IPS-15b (cell line): ENCODE measurements at regions not wholly inside any gene's neighbourhood (a gene's known extent, or its start where the extent isn't known, plus 50 kb on each side); places are given as distances from the start of the nearest gene placed in this dataset.

Experiments used
- H3K27me3 ChIP-seq: one replicate; pipeline ENCODE4 v1.6.1; 2013; ENCODE audit warnings: low read length; ENCODE audit not compliant: control insufficient read depth, insufficient read depth
- H3K36me3 ChIP-seq: one replicate; pipeline ENCODE4 v1.6.1; 2013; ENCODE audit warnings: low read length; ENCODE audit not compliant: control insufficient read depth, insufficient read depth
- H3K4me1 ChIP-seq: one replicate; pipeline ENCODE4 v1.6.1; 2013; ENCODE audit warnings: mild to moderate bottlenecking, low read length; ENCODE audit not compliant: control insufficient read depth, insufficient read depth
- H3K4me3 ChIP-seq: one replicate; pipeline ENCODE4 v1.5.1; 2013; ENCODE audit warnings: low read depth, low read length
- H3K9ac ChIP-seq: one replicate; pipeline ENCODE4 v1.6.1; 2013; ENCODE audit warnings: low read depth, mild to moderate bottlenecking, low read length
- H3K9me3 ChIP-seq: one replicate; pipeline ENCODE4 v1.6.1; 2013; ENCODE audit warnings: mild to moderate bottlenecking, low read length; ENCODE audit not compliant: control insufficient read depth, insufficient read depth

DNA sequence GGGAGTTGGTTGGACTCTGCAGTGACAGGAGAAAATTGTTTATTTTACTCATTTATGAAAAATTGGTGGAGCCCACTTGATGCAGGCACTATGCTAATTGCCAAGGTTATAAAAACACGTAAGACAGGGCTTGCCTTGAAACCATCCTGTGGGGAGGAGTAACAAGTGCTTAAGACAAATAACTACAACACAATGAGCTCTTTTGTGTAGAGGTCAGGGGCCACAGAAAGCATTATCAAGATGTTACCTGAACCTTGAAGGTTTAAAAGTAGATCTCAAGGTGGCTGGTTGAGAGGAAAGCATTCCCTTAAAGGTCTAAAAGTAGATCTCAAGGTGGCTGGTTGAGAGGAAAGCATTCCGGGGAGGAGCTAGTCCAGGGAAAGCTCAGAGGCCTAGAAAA lies 381.8 kb upstream of the POU3F3 start:
- Histone ChIP-seq H3K4me3 (no peak overlapping the region), H3K27me3 (no peaks in the 10 kb centered on the region), H3K36me3 (no peaks in the 10 kb centered on the region), H3K4me1 (peaks cover 27% of the 10 kb centered on the region), H3K9me3 (no peaks in the 10 kb centered on the region), H3K9ac (no peak overlapping the region)

DNA sequence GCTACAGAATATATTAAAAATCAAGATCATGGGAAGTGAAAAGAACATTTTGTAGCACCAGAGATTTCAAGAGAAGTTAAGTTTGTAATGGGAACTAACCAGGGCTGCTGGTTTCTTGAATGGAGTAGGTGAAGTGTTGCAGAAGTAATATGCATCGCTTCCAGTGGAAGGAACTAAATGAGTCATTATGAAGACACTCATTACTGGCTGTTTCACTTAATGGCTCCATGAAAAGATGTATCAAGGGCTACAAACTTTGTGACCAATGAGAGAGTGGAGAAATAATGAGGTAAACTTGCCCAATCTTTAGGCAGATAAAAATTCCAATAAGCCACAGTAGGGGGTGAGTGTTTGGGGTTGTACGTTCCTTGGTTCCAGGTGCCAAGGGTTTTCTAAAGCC lies 380.4 kb upstream of the POU3F3 start:
- Histone ChIP-seq H3K27me3 (no peaks in the 10 kb centered on the region), H3K4me1 (peaks cover 27% of the 10 kb centered on the region), H3K36me3 (no peaks in the 10 kb centered on the region), H3K9me3 (no peaks in the 10 kb centered on the region), H3K9ac (no peak overlapping the region), H3K4me3 (no peak overlapping the region)

DNA sequence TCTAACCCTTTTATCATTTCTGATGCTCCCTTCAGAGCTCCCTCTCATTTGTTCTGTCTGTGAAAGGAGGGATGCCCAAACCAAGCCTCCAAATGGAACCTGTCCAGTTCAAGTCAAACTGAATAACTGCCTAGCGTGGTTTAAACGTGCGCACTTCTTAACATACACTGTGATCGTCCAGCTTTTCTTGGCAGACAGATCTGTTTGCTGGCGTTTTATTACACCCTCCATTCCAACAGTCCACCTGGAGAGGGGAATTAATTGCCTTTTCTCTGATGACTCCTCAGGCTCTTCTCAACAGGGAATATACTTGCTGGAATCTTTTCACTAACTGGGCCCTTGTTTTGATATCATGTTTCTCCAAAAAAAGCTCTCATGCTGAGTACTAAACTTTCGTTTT lies 379.2 kb upstream of the POU3F3 start:
- Histone ChIP-seq H3K36me3 (no peaks in the 10 kb centered on the region), H3K4me1 (peaks cover 17% of the 10 kb centered on the region), H3K27me3 (no peaks in the 10 kb centered on the region), H3K9ac (no peak overlapping the region), H3K4me3 (no peak overlapping the region), H3K9me3 (no peaks in the 10 kb centered on the region)

DNA sequence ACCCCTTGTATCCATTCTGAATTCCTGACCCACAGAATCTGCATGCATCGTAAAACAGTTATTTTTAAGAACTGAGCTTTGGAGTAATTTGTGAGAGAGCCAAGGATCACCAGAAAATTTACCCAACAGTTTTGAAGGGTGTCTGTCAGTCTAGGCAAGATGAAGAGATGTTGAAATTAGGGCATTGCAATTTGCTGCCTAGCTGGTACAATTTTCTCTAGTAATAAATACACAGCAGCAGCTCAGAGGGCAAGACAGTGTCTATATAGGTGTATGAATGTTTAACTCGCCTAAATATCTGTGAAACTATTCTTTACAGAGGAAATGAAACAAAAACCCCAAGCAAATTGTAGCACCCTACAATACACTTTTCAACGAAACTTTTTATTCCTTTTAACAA lies 377.8 kb upstream of the POU3F3 start:
- no peaks in the 10 kb centered on the region for H3K27me3 ChIP-seq
- H3K36me3 ChIP-seq = no peaks in the 10 kb centered on the region
- H3K9ac ChIP-seq = no peak overlapping the region
- peaks cover 11% of the 10 kb centered on the region for H3K4me1 ChIP-seq
- H3K9me3 ChIP-seq = no peaks in the 10 kb centered on the region
- no peak overlapping the region for H3K4me3 ChIP-seq

DNA sequence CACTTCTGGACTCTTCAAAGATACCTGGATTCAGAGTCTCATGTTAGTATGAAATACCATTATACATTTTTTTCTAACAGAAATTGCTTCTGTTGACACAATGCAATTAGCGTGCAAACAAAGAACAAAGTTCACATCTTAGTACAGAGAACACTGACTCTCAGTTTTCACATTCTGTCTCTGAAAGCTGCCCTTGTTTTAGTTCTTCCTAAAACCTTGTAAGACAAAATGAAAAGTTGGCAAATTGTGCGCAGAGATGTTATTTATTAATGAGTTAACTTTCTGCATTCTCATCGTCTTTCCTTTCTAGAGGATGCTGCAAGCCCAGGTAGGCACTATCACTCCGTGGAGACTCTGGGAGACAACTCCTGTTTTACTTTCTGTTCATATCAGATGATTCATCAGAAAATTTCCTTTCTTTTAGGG lies 377.3 kb upstream of the POU3F3 start:
- Histone ChIP-seq H3K27me3 (no peaks in the 10 kb centered on the region), H3K36me3 (no peaks in the 10 kb centered on the region), H3K4me3 (no peak overlapping the region), H3K4me1 (peaks cover 11% of the 10 kb centered on the region), H3K9ac (no peak overlapping the region), H3K9me3 (no peaks in the 10 kb centered on the region)

DNA sequence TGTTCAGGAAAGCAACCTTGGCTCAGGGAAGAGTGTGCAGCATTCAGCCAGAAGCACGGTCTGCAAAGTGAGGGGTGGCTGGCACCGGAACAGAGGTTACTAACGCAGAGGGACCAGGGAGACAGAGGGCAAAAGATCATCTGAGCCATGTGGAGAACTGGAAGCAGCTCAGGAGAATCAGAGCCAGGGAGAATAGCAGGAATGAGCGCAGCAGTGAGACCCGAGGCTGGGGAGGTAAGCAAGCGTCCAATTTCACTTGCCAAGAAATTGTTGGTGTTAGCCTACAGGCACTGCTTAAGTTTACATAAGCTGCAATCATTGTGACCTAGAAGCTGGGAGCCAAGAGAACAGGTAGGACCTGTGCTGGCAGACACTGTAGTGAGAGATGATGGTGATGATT lies 372.6 kb upstream of the POU3F3 start:
- H3K9me3 ChIP-seq = no peaks in the 10 kb centered on the region
- no peak overlapping the region for H3K4me3 ChIP-seq
- no peaks in the 10 kb centered on the region for H3K4me1 ChIP-seq
- H3K9ac ChIP-seq = no peak overlapping the region
- H3K36me3 ChIP-seq = no peaks in the 10 kb centered on the region
- no peaks in the 10 kb centered on the region for H3K27me3 ChIP-seq

DNA sequence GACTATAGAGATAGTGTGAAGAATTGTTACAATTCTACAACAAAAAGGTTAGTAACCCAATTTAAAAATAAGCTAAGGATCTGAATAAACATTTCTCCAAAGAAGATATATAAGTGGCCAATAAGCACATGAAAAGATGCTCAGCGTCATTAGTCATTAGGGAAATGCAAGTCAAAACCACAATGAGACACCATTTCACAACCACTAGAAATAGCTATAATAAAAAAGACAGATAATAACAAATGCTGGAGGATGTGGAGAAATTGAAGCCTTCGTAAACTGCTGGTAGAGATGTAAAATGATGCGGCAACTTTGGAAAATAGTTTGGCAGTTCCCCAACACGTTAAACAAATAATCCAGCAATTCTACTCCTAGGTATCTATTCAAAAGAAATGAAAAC lies 366.5 kb upstream of the POU3F3 start:
- Histone ChIP-seq H3K36me3 (no peaks in the 10 kb centered on the region), H3K9ac (no peak overlapping the region), H3K4me3 (no peak overlapping the region), H3K9me3 (no peaks in the 10 kb centered on the region), H3K4me1 (no peaks in the 10 kb centered on the region), H3K27me3 (no peaks in the 10 kb centered on the region)

DNA sequence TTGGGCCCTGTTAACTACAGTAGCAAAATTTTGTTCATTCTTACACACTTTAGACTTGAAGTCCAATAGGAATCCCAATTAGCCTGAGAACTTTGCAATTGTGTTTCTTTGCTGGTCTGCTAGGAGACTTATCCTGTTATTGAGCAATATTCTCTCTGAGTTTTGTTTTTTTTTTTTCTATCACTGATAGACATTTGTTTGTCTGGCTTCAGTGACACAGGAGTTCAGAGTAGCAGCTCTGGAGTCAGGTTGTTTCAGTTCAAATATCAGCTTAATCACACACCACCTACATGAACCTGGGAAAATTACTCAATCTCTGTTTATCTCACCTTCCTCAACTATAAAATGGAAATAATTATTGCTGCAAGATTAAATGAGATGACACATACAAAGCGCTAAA lies 360.2 kb upstream of the POU3F3 start:
- Histone ChIP-seq H3K9ac (no peak overlapping the region), H3K4me1 (no peaks in the 10 kb centered on the region), H3K9me3 (no peaks in the 10 kb centered on the region), H3K4me3 (no peak overlapping the region), H3K27me3 (no peaks in the 10 kb centered on the region), H3K36me3 (no peaks in the 10 kb centered on the region)

DNA sequence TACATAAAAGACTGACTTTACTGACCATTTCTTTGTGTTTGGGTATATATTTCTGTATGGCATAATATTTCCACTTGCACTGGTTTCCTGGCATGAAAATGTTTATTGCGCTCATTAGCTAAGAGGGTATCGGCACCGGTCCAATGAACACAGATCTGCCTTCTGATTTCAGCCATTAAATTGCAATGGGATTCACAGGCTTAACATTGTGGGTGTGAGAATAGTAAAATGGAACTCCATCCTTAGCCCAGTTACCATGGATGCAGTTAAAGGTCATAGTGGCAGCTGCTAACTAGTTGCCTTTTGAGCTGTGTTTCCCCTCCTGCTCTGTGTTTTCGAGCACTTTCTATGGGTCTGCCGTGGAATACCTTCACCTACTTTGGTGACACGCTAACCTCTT lies 352.6 kb upstream of the POU3F3 start:
- Histone ChIP-seq H3K9ac (no peak overlapping the region), H3K36me3 (no peaks in the 10 kb centered on the region), H3K4me3 (no peak overlapping the region), H3K9me3 (no peaks in the 10 kb centered on the region), H3K4me1 (peaks cover 10% of the 10 kb centered on the region), H3K27me3 (no peaks in the 10 kb centered on the region)

DNA sequence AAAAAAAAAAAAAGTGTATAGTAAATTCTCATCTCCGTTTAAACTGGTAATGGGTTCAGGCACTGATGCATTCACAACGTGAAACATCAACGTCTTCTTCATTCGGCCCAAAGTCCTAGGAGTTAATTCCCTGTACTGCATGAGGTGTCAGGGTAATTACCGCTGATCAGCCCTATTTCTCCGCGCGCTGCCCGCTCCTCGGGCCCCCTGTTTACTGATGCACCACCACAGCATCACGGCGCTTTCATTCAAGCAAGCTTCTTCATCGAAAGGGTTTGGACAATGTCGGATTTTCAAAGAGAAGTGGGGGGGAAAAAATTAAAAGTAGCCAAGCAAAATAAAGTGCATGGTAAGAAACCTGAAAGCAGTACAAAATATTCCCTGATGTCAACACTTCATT lies 352.0 kb upstream of the POU3F3 start:
- no peaks in the 10 kb centered on the region for H3K36me3 ChIP-seq
- H3K4me1 ChIP-seq = peaks cover 10% of the 10 kb centered on the region
- H3K9ac ChIP-seq = no peak overlapping the region
- H3K9me3 ChIP-seq = no peaks in the 10 kb centered on the region
- H3K4me3 ChIP-seq = no peak overlapping the region
- H3K27me3 ChIP-seq = no peaks in the 10 kb centered on the region

DNA sequence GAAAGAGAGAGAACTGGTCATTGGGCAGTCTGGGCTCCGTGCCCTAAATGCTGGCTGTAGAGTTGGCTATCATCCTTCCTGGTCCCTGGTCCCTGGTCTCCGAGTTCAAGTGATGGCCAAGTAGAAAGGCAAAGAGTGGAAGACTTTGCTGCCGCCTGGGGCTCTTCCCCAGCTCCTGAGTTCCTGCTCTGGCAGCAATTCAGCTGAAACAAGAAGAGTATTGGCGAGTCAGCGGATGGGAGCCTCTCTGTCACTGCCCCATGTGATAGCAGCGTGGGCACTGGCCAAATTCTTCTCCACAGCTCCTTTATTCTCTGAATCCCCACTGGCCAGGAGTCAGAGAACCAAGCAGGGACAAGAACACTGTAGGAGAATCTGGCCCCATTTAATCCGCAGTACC lies 351.0 kb upstream of the POU3F3 start:
- H3K9me3 ChIP-seq = no peaks in the 10 kb centered on the region
- H3K4me3 ChIP-seq = no peak overlapping the region
- H3K36me3 ChIP-seq = no peaks in the 10 kb centered on the region
- peaks cover 10% of the 10 kb centered on the region for H3K4me1 ChIP-seq
- no peak overlapping the region for H3K9ac ChIP-seq
- no peaks in the 10 kb centered on the region for H3K27me3 ChIP-seq

DNA sequence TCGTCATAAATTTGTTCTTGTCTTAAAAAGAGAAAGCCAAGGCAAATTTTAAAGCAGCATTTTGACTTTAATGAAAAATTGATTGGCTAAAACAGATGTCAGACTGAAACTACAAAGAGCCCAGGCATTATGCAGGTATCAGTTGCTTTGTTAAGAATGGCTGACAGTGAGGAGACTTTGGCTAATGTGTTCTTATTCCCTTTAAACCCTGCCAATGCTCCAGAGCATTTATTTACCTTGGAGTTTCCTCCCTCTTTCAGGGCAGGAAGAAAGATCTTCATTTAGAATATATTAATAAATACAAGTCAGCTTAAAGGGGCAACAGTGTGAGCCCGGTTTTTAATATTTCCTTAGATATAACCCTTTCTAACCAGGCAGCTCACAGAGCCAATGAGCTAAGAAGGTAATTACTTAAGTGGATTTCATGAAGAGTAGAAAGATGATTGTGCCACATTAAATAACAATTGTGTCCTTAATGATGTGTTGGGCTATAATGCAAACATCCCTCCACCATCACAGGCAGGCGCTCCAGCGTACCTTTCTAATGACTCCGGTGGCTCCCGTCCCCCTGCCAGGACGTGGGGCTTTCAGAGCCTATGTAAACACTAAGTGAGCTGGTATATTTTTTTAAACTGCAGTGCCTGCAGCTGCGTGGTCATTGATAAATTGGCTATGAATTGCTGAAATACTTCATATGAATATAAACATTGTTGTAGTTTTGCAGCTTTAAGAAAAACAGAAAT lies 349.4 kb upstream of the POU3F3 start:
- Histone ChIP-seq H3K4me3 (no peak overlapping the region), H3K9me3 (no peaks in the 10 kb centered on the region), H3K9ac (no peak overlapping the region), H3K27me3 (no peaks in the 10 kb centered on the region), H3K36me3 (no peaks in the 10 kb centered on the region), H3K4me1 (peaks cover 10% of the 10 kb centered on the region)
